GM12878 (cell line): ENCODE measurements at regions not wholly inside any gene's neighbourhood (a gene's known extent, or its start where the extent isn't known, plus 50 kb on each side); places are given as distances from the start of the nearest gene placed in this dataset.

ENCODE experiments used
- ATAC-seq: fragments of 200-7000 bp; cut with Tn5 transposase; 3 replicates; pipeline ENCODE4 v1.9.1; 2020; ENCODE audit warnings: mild to moderate bottlenecking, moderate library complexity
- BruUV-seq: library from RNA; stranded (reverse); fragments of 400-500 nt; replicated peaks from 2 replicates; lab custom pipeline; 2021; lab: Mats Ljungman, UMichigan
- CTCF ChIA-PET: fragments of 300-600 bp; sonication (Branson Sonifier 250); formaldehyde crosslinking; extraction: SDS; loops from one replicate; lab custom pipeline; 2021; ENCODE audit warnings: inconsistent platforms; lab: Yijun Ruan, JAX
- POLR2A ChIA-PET: fragments of 350-600 bp; formaldehyde crosslinking; extraction: SDS; loops from one replicate; lab custom pipeline; 2021; ENCODE audit warnings: inconsistent platforms; lab: Charles Lee
- RAD21 ChIA-PET: fragments of 300-600 bp; sonication (Branson Sonifier 250); formaldehyde crosslinking; loops from one replicate; lab custom pipeline; 2023; ENCODE audit warnings: antibody characterized with exemption; ENCODE audit not compliant: unreplicated experiment; lab: Charles Lee
- SMC1A ChIA-PET: fragments of 300-600 bp; sonication (Branson Sonifier 250); formaldehyde crosslinking; loops from one replicate; lab custom pipeline; 2023; ENCODE audit not compliant: unreplicated experiment, uncharacterized antibody; lab: Charles Lee
- DNase-seq: peaks from one replicate; pipeline ENCODE4 v3.0.0-alpha.2; 2011; ENCODE audit warnings: low read depth, low spot score
- FAIRE-seq: peaks from 3 replicates; lab custom pipeline; 2011; peaks lifted over from hg19 to GRCh38; lab: Jason Lieb, UNC
- H2AFZ ChIP-seq: 2 replicates; pipeline ENCODE4 v1.6.0; 2011; ENCODE audit warnings: low read depth, low read length, control low read depth; ENCODE audit not compliant: control insufficient read depth
- H3K27ac ChIP-seq: 2 replicates; pipeline ENCODE4 v1.5.1; 2011; ENCODE audit warnings: control low read depth; ENCODE audit not compliant: control insufficient read depth, insufficient read depth
- H3K27me3 ChIP-seq, 2 experiments: replicated peaks in 1 of 2; 2 replicates each; pipeline versions ENCODE4 v1.6.0 to v1.6.1; 2011; ENCODE audit warnings: low read length in 1 of 2; ENCODE audit not compliant: control insufficient read depth in 2 of 2, insufficient read depth in 2 of 2
- H3K36me3 ChIP-seq, 2 experiments: 2 replicates each; pipeline ENCODE4 v1.5.1; 2011; ENCODE audit warnings: low read length in 1 of 2; ENCODE audit not compliant: control insufficient read depth in 2 of 2, insufficient read depth in 2 of 2
- H3K4me1 ChIP-seq: 2 replicates; pipeline ENCODE4 v1.6.1; 2011; ENCODE audit warnings: mild to moderate bottlenecking, low read length, moderate library complexity, mixed read lengths; ENCODE audit not compliant: control insufficient read depth, insufficient read depth
- H3K4me2 ChIP-seq: 2 replicates; pipeline ENCODE4 v1.6.0; 2011; ENCODE audit warnings: control low read depth; ENCODE audit not compliant: control insufficient read depth, insufficient read depth
- H3K4me3 ChIP-seq: fragments of 200-600 bp; sonication (generic); 2 replicates; pipeline ENCODE4 v1.5.1; 2016
- H3K79me2 ChIP-seq: 2 replicates; pipeline ENCODE4 v1.6.0; 2011; ENCODE audit warnings: low read length; ENCODE audit not compliant: control insufficient read depth, insufficient read depth
- H3K9ac ChIP-seq: 2 replicates; pipeline ENCODE4 v1.8.0; 2011; ENCODE audit warnings: low read length, control low read depth, mixed read lengths; ENCODE audit not compliant: control insufficient read depth, insufficient read depth
- H3K9me3 ChIP-seq: replicated peaks from 3 replicates; pipeline ENCODE4 v1.5.1; 2011; ENCODE audit warnings: mild to moderate bottlenecking, low read length; ENCODE audit not compliant: control insufficient read depth, insufficient read depth
- H4K20me1 ChIP-seq: 2 replicates; pipeline ENCODE4 v1.6.0; 2011; ENCODE audit not compliant: control insufficient read depth, insufficient read depth
- BCL3 ChIP-seq: IDR thresholded peaks from 2 replicates; pipeline ENCODE4 v1.6.1; 2011; ENCODE audit warnings: borderline replicate concordance, low read depth, mild to moderate bottlenecking, moderate library complexity, low read length; ENCODE audit not compliant: insufficient read depth, poor library complexity, severe bottlenecking
- BCLAF1 ChIP-seq: fragments of 450-650 bp; IDR thresholded peaks from 2 replicates; pipeline ENCODE4 v1.6.1; 2017; ENCODE audit warnings: antibody characterized with exemption, mild to moderate bottlenecking, moderate library complexity
- CBX5 ChIP-seq: sonication (generic); IDR thresholded peaks from 2 replicates; pipeline ENCODE4 v1.6.1; 2016; ENCODE audit warnings: low read depth, moderate library complexity, mild to moderate bottlenecking, inconsistent platforms
- ELK1 ChIP-seq: IDR thresholded peaks from 2 replicates; pipeline ENCODE4 v1.6.1; 2012; ENCODE audit warnings: low read depth, low read length, improper control_type of control experiment
- HDGF ChIP-seq: fragments of 450-650 bp; IDR thresholded peaks from 2 replicates; pipeline ENCODE4 v1.6.1; 2016; ENCODE audit warnings: antibody characterized with exemption
- MXI1 ChIP-seq: fragments of 150-350 bp; IDR thresholded peaks from 2 replicates; pipeline ENCODE4 v1.6.1; 2011; ENCODE audit warnings: low read depth, mild to moderate bottlenecking, inconsistent platforms, low read length, improper control_type of control experiment
- NRF1 ChIP-seq: conservative IDR thresholded peaks from 2 replicates; pipeline ENCODE4 v1.6.1; 2011; ENCODE audit warnings: mild to moderate bottlenecking, low read depth, low read length, improper control_type of control experiment
- RCOR1 ChIP-seq: conservative IDR thresholded peaks from 2 replicates; pipeline ENCODE4 v1.6.1; 2012; ENCODE audit warnings: low read depth, low read length, improper control_type of control experiment
- SIN3A ChIP-seq: IDR thresholded peaks from 2 replicates; pipeline ENCODE4 v1.6.1; 2012; ENCODE audit warnings: low read depth, low read length, improper control_type of control experiment
- SPI1 ChIP-seq: IDR thresholded peaks from 2 replicates; pipeline ENCODE4 v1.6.1; 2011; ENCODE audit warnings: low read depth, mild to moderate bottlenecking, low read length, moderate library complexity, borderline replicate concordance; ENCODE audit not compliant: insufficient read depth
- SREBF1 ChIP-seq: IDR thresholded peaks from 2 replicates; pipeline ENCODE4 v1.6.1; 2012; ENCODE audit warnings: mild to moderate bottlenecking, low read length
- TARDBP ChIP-seq: IDR thresholded peaks from 2 replicates; pipeline ENCODE4 v1.6.1; 2016; ENCODE audit warnings: borderline replicate concordance
- TBL1XR1 ChIP-seq: IDR thresholded peaks from 2 replicates; pipeline ENCODE4 v1.6.1; 2012; ENCODE audit warnings: low read depth, low read length, improper control_type of control experiment
- ZBTB33 ChIP-seq: fragments of 450-650 bp; IDR thresholded peaks from 2 replicates; pipeline ENCODE4 v1.6.1; 2017; ENCODE audit warnings: mild to moderate bottlenecking
- ZNF622 ChIP-seq: fragments of 450-650 bp; IDR thresholded peaks from 2 replicates; pipeline ENCODE4 v1.6.1; 2017; ENCODE audit warnings: mild to moderate bottlenecking, inconsistent platforms
- WGBS: methylation state at CpG from one replicate; pipeline ENCODE4 v1.1.6; 2016; ENCODE audit warnings: low lambda C conversion rate; ENCODE audit not compliant: insufficient replicate concordance, insufficient coverage; ENCODE audit errors: missing lambda C conversion rate; 5-methylcytosine and 5-hydroxymethylcytosine counted together
- in situ Hi-C: fragments of 300-500 bp; cut with MboI; formaldehyde crosslinking; loops from 9 replicates; pipeline ENCODE4 v1.14.3; 2018; ENCODE audit warnings: mixed read lengths
- intact Hi-C: fragments of 100-400 bp; cut with micrococcal nuclease; formaldehyde crosslinking; loops from one replicate; pipeline ENCODE4 v1.14.2; 2022; ENCODE audit not compliant: unreplicated experiment

GRCh38 chr2:219722276-219722879, 94.9 kb downstream of the SLC4A3 start (continued):
- TF ChIP-seq TARDBP (no peak), HDGF (no peak)

GRCh38 chr2:219723311-219723710, 95.9 kb downstream of the SLC4A3 start:
- ChIA-PET SMC1A (no interaction called here), RAD21 (no interaction called here), CTCF (interaction anchor here (1.4 kb wide), 1 partner anchor 10 kb away, joined by 3 read pairs; no protein-coding TSS in a partner anchor), POLR2A (no interaction called here)
- 0 out of 4 replicates have a peak, but pooled peaks cover 0 to 3% of the 10 kb centered on the region in 2 experiments for H3K27me3 ChIP-seq
- FAIRE-seq (no peak), DNase-seq (no peak), ATAC-seq (no peak)
- WGBS: 72% methylated on average over 4 of the region's 4 CpGs
- no peak for TF ChIP-seq ZNF622
- no peak for TF ChIP-seq BCLAF1
- no peak for TF ChIP-seq NRF1
- TF ChIP-seq CBX5: no peak
- no peak for TF ChIP-seq MXI1
- TF ChIP-seq ZBTB33: no peak
- TF ChIP-seq ELK1: no peak
- TF ChIP-seq SREBF1: no peak
- no peak for TF ChIP-seq RCOR1
- no peak for TF ChIP-seq BCL3
- no peak for TF ChIP-seq TBL1XR1
- no peak for TF ChIP-seq SIN3A
- TF ChIP-seq SPI1: no peak
- TF ChIP-seq HDGF: no peak
- H3K9me3 ChIP-seq: no peaks in the 10 kb centered on the region
- H3K79me2 ChIP-seq: no peaks in the 10 kb centered on the region
- in situ Hi-C loops (loop anchor here (10.0 kb wide), 1 partner anchor 1851 kb away; the partner anchor contains the start of gene EPHA4), intact Hi-C loops (no loop called here)
- no peak overlapping the region for H3K27ac ChIP-seq
- H3K4me2 ChIP-seq: no peak overlapping the region
- H4K20me1 ChIP-seq: no peaks in the 10 kb centered on the region
- no peak overlapping the region for H3K4me3 ChIP-seq
- no peak overlapping the region for H2AFZ ChIP-seq
- H3K36me3 ChIP-seq: no peaks in the 10 kb centered on the region
- H3K9ac ChIP-seq: no peak overlapping the region
- no peaks in the 10 kb centered on the region for H3K4me1 ChIP-seq
- no TSS peak for BruUV-seq
